Loucy (cell line): ENCODE measurements at regions not wholly inside any gene's neighbourhood (a gene's known extent, or its start where the extent isn't known, plus 50 kb on each side); places are given as distances from the start of the nearest gene placed in this dataset.
"Not testable (repeated sequence)": the region's sequence is repeated elsewhere in the genome, so short reads cannot be mapped to it uniquely, and the experiment has no call there.

Source experiments
- H2AFZ ChIP-seq: fragments of 200-600 bp; sonication (generic); 2 replicates; pipeline ENCODE4 v1.6.0; 2016; ENCODE audit warnings: antibody characterized with exemption, mild to moderate bottlenecking, low read length, moderate library complexity
- H3F3A ChIP-seq: fragments of 200-600 bp; 2 replicates; pipeline ENCODE4 v1.6.0; 2016; ENCODE audit warnings: antibody characterized with exemption, low read depth, mild to moderate bottlenecking
- H3K27me3 ChIP-seq: fragments of 200-600 bp; sonication (generic); 2 replicates; pipeline ENCODE4 v1.6.1; 2014; ENCODE audit warnings: low read length, mild to moderate bottlenecking; ENCODE audit not compliant: insufficient read depth, poor library complexity, severe bottlenecking
- H3K36me3 ChIP-seq: fragments of 200-600 bp; sonication (generic); 2 replicates; pipeline ENCODE4 v1.6.1; 2016; ENCODE audit warnings: low read length; ENCODE audit not compliant: insufficient read depth
- H3K4me1 ChIP-seq: fragments of 200-600 bp; sonication (generic); 2 replicates; pipeline ENCODE4 v1.5.1; 2014; ENCODE audit warnings: low read length, mild to moderate bottlenecking; ENCODE audit not compliant: insufficient read depth, poor library complexity, severe bottlenecking
- H3K4me2 ChIP-seq: fragments of 200-600 bp; sonication (generic); 2 replicates; pipeline ENCODE4 v1.6.0; 2014; ENCODE audit warnings: antibody characterized with exemption, low read length, low read depth, mild to moderate bottlenecking; ENCODE audit not compliant: poor library complexity, severe bottlenecking
- H3K4me3 ChIP-seq: fragments of 200-600 bp; sonication (generic); 2 replicates; pipeline ENCODE4 v1.5.1; 2014; ENCODE audit warnings: low read length, mild to moderate bottlenecking, mixed read lengths; ENCODE audit not compliant: poor library complexity, severe bottlenecking
- H3K79me2 ChIP-seq: fragments of 200-600 bp; sonication (generic); 2 replicates; pipeline ENCODE4 v1.6.1; 2014; ENCODE audit warnings: low read length; ENCODE audit not compliant: insufficient read depth
- H3K9ac ChIP-seq: fragments of 200-600 bp; sonication (generic); 2 replicates; pipeline ENCODE4 v1.6.0; 2014; ENCODE audit warnings: mild to moderate bottlenecking, low read depth, low read length, moderate library complexity; ENCODE audit not compliant: poor library complexity, severe bottlenecking
- H3K9me2 ChIP-seq: fragments of 200-600 bp; sonication (generic); replicated peaks from 2 replicates; pipeline ENCODE4 v1.6.1; 2016; ENCODE audit warnings: low read depth, low read length, mixed read lengths
- H3K9me3 ChIP-seq: fragments of 200-600 bp; sonication (generic); 2 replicates; pipeline ENCODE4 v1.6.1; 2014; ENCODE audit warnings: mild to moderate bottlenecking, antibody characterized with exemption, low read length, low read depth; ENCODE audit not compliant: insufficient read depth
- H4K20me1 ChIP-seq: fragments of 200-600 bp; sonication (generic); 2 replicates; pipeline ENCODE4 v1.6.0; 2014; ENCODE audit warnings: antibody characterized with exemption, low read length, mild to moderate bottlenecking; ENCODE audit not compliant: insufficient read depth, poor library complexity, severe bottlenecking
- CTCF ChIP-seq: fragments of 200-600 bp; sonication (generic); conservative IDR thresholded peaks from 2 replicates; pipeline ENCODE4 v1.5.1; 2014; ENCODE audit warnings: mild to moderate bottlenecking, antibody characterized with exemption, low read length
- EZH2phosphoT487 ChIP-seq: fragments of 200-600 bp; IDR thresholded peaks from 2 replicates; pipeline ENCODE4 v1.6.1; 2018; ENCODE audit warnings: antibody characterized with exemption, mild to moderate bottlenecking, moderate library complexity, borderline replicate concordance

DNA sequence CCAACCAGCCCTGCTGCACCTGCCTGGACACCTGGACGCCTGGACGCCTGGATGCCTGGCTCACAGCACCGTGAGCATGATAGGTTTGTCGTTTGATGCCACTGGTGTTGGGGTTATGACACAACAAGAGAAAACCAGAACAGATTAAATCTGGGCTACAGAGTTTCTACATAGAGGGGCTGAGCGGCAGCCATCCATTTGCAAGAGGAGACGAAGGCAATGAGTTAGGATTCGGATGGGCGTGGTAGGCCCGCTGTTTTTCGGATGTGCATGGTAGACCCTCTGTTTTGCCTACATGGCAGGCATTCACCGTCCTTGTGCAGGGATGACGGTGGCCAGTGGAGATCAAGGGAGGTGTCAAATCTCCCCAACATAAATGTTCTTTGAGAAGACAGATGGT is 121.5 kb upstream of the RNF32 start:
- no peak overlapping the region for H2AFZ ChIP-seq
- no peaks in the 10 kb centered on the region for H3K79me2 ChIP-seq
- no peaks in the 10 kb centered on the region for H4K20me1 ChIP-seq
- no peak overlapping the region for H3K4me2 ChIP-seq
- H3F3A ChIP-seq: no peaks in the 10 kb centered on the region
- no peaks in the 10 kb centered on the region for H3K36me3 ChIP-seq
- H3K9me2 ChIP-seq: no peaks in the 10 kb centered on the region
- no peak for TF ChIP-seq EZH2phosphoT487
- no peak for TF ChIP-seq CTCF
- no peaks in the 10 kb centered on the region for H3K4me1 ChIP-seq
- H3K9ac ChIP-seq: no peak overlapping the region
- H3K27me3 ChIP-seq: no peaks in the 10 kb centered on the region
- no peaks in the 10 kb centered on the region; the same call in 1 of the 2 replicates for H3K9me3 ChIP-seq
- no peak overlapping the region for H3K4me3 ChIP-seq

- H4K20me1 ChIP-seq: no peaks in the 10 kb centered on the region
- H3K4me1 ChIP-seq: no peaks in the 10 kb centered on the region
- TF ChIP-seq EZH2phosphoT487 (no peak), CTCF (no peak)
- H3K79me2 ChIP-seq: no peaks in the 10 kb centered on the region
- no peak overlapping the region for H3K4me2 ChIP-seq
- no peaks in the 10 kb centered on the region for H3K36me3 ChIP-seq
- no peaks in the 10 kb centered on the region for H3F3A ChIP-seq
- no peak overlapping the region for H3K9ac ChIP-seq
- no peak overlapping the region for H3K4me3 ChIP-seq
- H3K9me3 ChIP-seq: no peaks in the 10 kb centered on the region; the same call in 1 of the 2 replicates
- no peak overlapping the region for H2AFZ ChIP-seq
- H3K27me3 ChIP-seq: no peaks in the 10 kb centered on the region
- no peaks in the 10 kb centered on the region for H3K9me2 ChIP-seq
Measured at GRCh38 chr7:156518466-156518865, 122.1 kb upstream of the RNF32 start.

- H3K4me2 ChIP-seq, H3K27me3 ChIP-seq, H3F3A ChIP-seq, H3K4me1 ChIP-seq, H3K9me2 ChIP-seq, H3K4me3 ChIP-seq, H2AFZ ChIP-seq, H3K79me2 ChIP-seq, H3K36me3 ChIP-seq, H4K20me1 ChIP-seq, H3K9me3 ChIP-seq, H3K9ac ChIP-seq: not testable (repeated sequence)
Measured at GRCh38 chr7:156517858-156518257, 122.7 kb upstream of the RNF32 start.

GRCh38 chr7:156516791-156517378 is 123.7 kb upstream of the RNF32 start:
- no peak overlapping the region for H3K4me3 ChIP-seq
- TF ChIP-seq CTCF (no peak), EZH2phosphoT487 (no peak)
- H3K9ac ChIP-seq: no peak overlapping the region
- H3K9me2 ChIP-seq: no peaks in the 10 kb centered on the region
- H3K27me3 ChIP-seq: no peaks in the 10 kb centered on the region
- no peaks in the 10 kb centered on the region for H3K79me2 ChIP-seq
- no peak overlapping the region for H2AFZ ChIP-seq
- H3K9me3 ChIP-seq: no peaks in the 10 kb centered on the region; the same call in 1 of the 2 replicates
- no peak overlapping the region for H3K4me2 ChIP-seq
- H3K36me3 ChIP-seq: no peaks in the 10 kb centered on the region
- H3F3A ChIP-seq: no peaks in the 10 kb centered on the region
- H4K20me1 ChIP-seq: no peaks in the 10 kb centered on the region
- H3K4me1 ChIP-seq: no peaks in the 10 kb centered on the region
